Coronary artery (tissue), 2 donors: ENCODE measurements at regions not wholly inside any gene's neighbourhood (a gene's known extent, or its start where the extent isn't known, plus 50 kb on each side); places are given as distances from the start of the nearest gene placed in this dataset.

ENCODE experiments used
- DNase-seq: peaks from one replicate; pipeline ENCODE4 v3.0.0-alpha.2; 2017; ENCODE audit warnings: low spot score
- H3K27ac ChIP-seq, 2 donors: fragments of 200-600 bp; sonication (generic); one replicate each; pipeline ENCODE4 v1.5.1; 2016 to 2019
- H3K4me3 ChIP-seq: fragments of 200-600 bp; sonication (generic); 2 replicates; pipeline ENCODE4 v1.5.1; 2016; ENCODE audit warnings: mild to moderate bottlenecking, moderate library complexity
- CTCF ChIP-seq: fragments of 200-600 bp; sonication (generic); IDR thresholded peaks from one replicate; pipeline ENCODE4 v1.5.1; 2019; ENCODE audit warnings: antibody characterized with exemption

- Histone ChIP-seq H3K4me3 (no peak overlapping the region), H3K27ac (no peak overlapping the region)
- no peak for DNase-seq
- TF ChIP-seq CTCF: no peak
Measured at GRCh38 chr6:220721-221475, 71.4 kb upstream of the DUSP22 start.

GRCh38 chr6:221531-222349, 70.5 kb upstream of the DUSP22 start:
- Histone ChIP-seq H3K27ac (no peak overlapping the region), H3K4me3 (no peak overlapping the region)
- no peak for TF ChIP-seq CTCF
- DNase-seq: no peak

- no peak overlapping the region for H3K4me3 ChIP-seq
- DNase-seq: no peak
- TF ChIP-seq CTCF: no peak
- no peak overlapping the region for H3K27ac ChIP-seq
Measured at GRCh38 chr6:222468-222867, 69.8 kb upstream of the DUSP22 start.

- DNase-seq: no peak
- no peak overlapping the region for H3K4me3 ChIP-seq
- no peak overlapping the region for H3K27ac ChIP-seq
- no peak for TF ChIP-seq CTCF
Measured at GRCh38 chr6:223136-223535, 69.2 kb upstream of the DUSP22 start.

GRCh38 chr6:223763-224162, 68.5 kb upstream of the DUSP22 start:
- no peak overlapping the region for H3K4me3 ChIP-seq
- H3K27ac ChIP-seq: no peak overlapping the region
- no peak for DNase-seq
- TF ChIP-seq CTCF: no peak

- Histone ChIP-seq H3K4me3 (no peak overlapping the region), H3K27ac (no peak overlapping the region)
- no peak for TF ChIP-seq CTCF
- no peak for DNase-seq
Measured at GRCh38 chr6:224350-224749, 67.9 kb upstream of the DUSP22 start.
